Breast epithelium (tissue), 3 donors: ENCODE measurements at regions not wholly inside any gene's neighbourhood (a gene's known extent, or its start where the extent isn't known, plus 50 kb on each side); places are given as distances from the start of the nearest gene placed in this dataset.

Experiments
- POLR2A ChIP-seq: fragments of 450-650 bp; IDR thresholded peaks from one replicate; pipeline ENCODE4 v1.6.1; 2016; ENCODE audit warnings: antibody characterized with exemption, mild to moderate bottlenecking, moderate library complexity
- POLR2AphosphoS5 ChIP-seq, 3 donors: sonication (generic); formaldehyde crosslinking; IDR thresholded peaks; one replicate each; pipeline ENCODE4 v1.6.1; 2017; ENCODE audit warnings: antibody characterized with exemption in 3 of 3
- TF ChIP-seq, protein P1 (sequence below), 3 donors: fragments of 450-650 bp; IDR thresholded peaks; one replicate each; pipeline ENCODE4 v1.5.1; 2016 to 2017; ENCODE audit warnings: antibody characterized with exemption in 3 of 3, mild to moderate bottlenecking in 3 of 3, moderate library complexity in 3 of 3

DNA sequence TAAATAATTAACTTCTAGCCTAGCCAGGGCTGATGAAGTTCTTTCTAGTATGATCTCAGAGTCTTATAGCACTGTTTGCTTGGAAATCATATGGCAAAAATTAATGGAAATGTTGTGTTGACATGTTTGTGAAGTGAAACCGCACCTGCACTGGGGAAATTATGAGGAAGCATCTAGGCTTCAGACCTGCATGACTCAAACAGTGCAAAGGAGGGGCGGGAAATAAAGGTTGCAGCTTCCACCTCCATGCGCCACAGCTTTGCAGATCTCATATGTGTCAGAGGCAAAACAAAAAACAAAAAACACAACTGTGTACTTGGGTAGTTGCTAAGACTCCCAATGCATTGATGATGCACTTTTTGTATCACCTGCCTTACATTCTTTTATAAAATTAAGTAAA, 1080.6 kb downstream of the PLA2G4A start:
- TF ChIP-seq, protein P1, sequence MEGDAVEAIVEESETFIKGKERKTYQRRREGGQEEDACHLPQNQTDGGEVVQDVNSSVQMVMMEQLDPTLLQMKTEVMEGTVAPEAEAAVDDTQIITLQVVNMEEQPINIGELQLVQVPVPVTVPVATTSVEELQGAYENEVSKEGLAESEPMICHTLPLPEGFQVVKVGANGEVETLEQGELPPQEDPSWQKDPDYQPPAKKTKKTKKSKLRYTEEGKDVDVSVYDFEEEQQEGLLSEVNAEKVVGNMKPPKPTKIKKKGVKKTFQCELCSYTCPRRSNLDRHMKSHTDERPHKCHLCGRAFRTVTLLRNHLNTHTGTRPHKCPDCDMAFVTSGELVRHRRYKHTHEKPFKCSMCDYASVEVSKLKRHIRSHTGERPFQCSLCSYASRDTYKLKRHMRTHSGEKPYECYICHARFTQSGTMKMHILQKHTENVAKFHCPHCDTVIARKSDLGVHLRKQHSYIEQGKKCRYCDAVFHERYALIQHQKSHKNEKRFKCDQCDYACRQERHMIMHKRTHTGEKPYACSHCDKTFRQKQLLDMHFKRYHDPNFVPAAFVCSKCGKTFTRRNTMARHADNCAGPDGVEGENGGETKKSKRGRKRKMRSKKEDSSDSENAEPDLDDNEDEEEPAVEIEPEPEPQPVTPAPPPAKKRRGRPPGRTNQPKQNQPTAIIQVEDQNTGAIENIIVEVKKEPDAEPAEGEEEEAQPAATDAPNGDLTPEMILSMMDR (IDR thresholded peaks at IDR 0.05): no peak
- TF ChIP-seq POLR2AphosphoS5 (IDR thresholded peaks at IDR 0.05): no peak
- no peak for TF ChIP-seq POLR2A
